ENCODE measurements at regions not wholly inside any gene's neighbourhood (a gene's known extent, or its start where the extent isn't known, plus 50 kb on each side); places are given as distances from the start of the nearest gene placed in this dataset.

DNA sequence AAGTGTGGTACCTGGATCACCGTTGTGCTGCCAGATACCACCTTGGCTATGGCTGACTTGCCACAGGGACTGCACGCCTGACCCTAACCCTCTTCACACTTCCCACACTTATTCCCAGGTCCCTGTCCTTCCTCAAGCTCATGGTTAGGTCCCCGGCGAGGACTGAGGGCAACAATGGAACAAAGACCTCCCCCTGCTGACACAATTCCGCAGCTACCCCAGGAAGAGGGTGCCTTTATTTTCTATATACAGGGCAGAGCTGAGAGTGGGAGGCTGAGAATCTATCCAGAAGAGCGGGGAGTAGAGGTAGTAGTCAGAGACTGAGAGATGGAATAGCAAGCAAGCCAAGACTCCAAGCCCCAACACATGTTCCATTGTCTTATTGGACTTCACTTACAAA is 118.1 kb upstream of the SEM1 start:
- Histone ChIP-seq H3K79me1 (ENCODE audit: low read depth in 1 of 2, low read length in 2 of 2) (no peaks in the 10 kb centered on the region), H4K5ac (ENCODE audit: low read depth, low read length) (no peak overlapping the region), H3K18ac (ENCODE audit: low read depth, low read length) (no peak overlapping the region), H2AK5ac (ENCODE audit: low read depth, low read length) (no peak overlapping the region), H4K20me1 (ENCODE audit: insufficient read depth, low read length) (no peaks in the 10 kb centered on the region), H2AK9ac (replicated peaks; ENCODE audit: low read depth, low read length, poor library complexity) (no peak overlapping the region), H3K4me1 (ENCODE audit: control insufficient read depth, insufficient read depth, low read length) (no peaks in the 10 kb centered on the region), H3K14ac (replicated peaks; ENCODE audit: low read depth, low read length) (no peak overlapping the region), H3K27me3 (ENCODE audit: control insufficient read depth, insufficient read depth, low read length) (no peaks in the 10 kb centered on the region), H4K91ac (ENCODE audit: insufficient read depth, low read depth, low read length) (no peak overlapping the region), H3K4me3 (ENCODE audit: insufficient read depth, low read depth, low read length) (no peak overlapping the region), H2AFZ (replicated peaks; ENCODE audit: low read length, poor library complexity) (no peak overlapping the region), H2BK120ac (ENCODE audit: low read depth, low read length) (no peak overlapping the region), H3K23ac (ENCODE audit: low read depth, low read length) (no peak overlapping the region), H3K4me2 (ENCODE audit: low read depth, low read length) (no peak overlapping the region), H2BK20ac (ENCODE audit: low read depth, low read length) (no peak overlapping the region), H3K56ac (ENCODE audit: extremely low read depth, insufficient read depth, low read length) (no peak overlapping the region), H3K9ac (ENCODE audit: low read depth, low read length) (no peak overlapping the region), H2BK5ac (ENCODE audit: low read depth, low read length, poor library complexity, severe bottlenecking) (no peak overlapping the region), H2BK15ac (ENCODE audit: low read depth, low read length) (no peak overlapping the region), H3K36me3 (ENCODE audit: control insufficient read depth, insufficient read depth, low read length) (no peaks in the 10 kb centered on the region), H3K9me1 (ENCODE audit: insufficient read depth, low read length) (no peaks in the 10 kb centered on the region), H3K4ac (ENCODE audit: low read depth, low read length) (no peak overlapping the region), H3K27ac (ENCODE audit: insufficient read depth, low read length) (no peak overlapping the region), H4K8ac (ENCODE audit: low read depth in 2 of 2, low read length in 2 of 2) (no peak overlapping the region), H3K9me3 (ENCODE audit: control insufficient read depth, insufficient read depth, low read length) (no peaks in the 10 kb centered on the region; the same call in 1 of the 2 replicates)
- in situ Hi-C loops (cut with MboI; ENCODE audit: low sequenced_read_pairs), result no loop called here
- CTCF ChIA-PET, result interaction anchor here (0.6 kb wide), 1 partner anchor 29 kb away, joined by 4 read pairs; no protein-coding TSS in a partner anchor
- TF ChIP-seq SMC3 (IDR thresholded peaks at IDR 0.05; ENCODE audit: low read depth, low read length) (no peak), FOS (IDR thresholded peaks at IDR 0.05; ENCODE audit: low read depth, low read length) (no peak), MXI1 (IDR thresholded peaks at IDR 0.05; ENCODE audit: borderline replicate concordance, low read depth, low read length) (no peak), CEBPB (IDR thresholded peaks at IDR 0.05; ENCODE audit: low read depth, low read length) (no peak), NFE2L2 (IDR thresholded peaks at IDR 0.05; ENCODE audit: low read depth, low read length) (no peak), RCOR1 (IDR thresholded peaks at IDR 0.05; ENCODE audit: insufficient replicate concordance, low read length) (no peak), BHLHE40 (IDR thresholded peaks at IDR 0.05; ENCODE audit: low read depth, low read length) (no peak), POLR2A (IDR thresholded peaks at IDR 0.05; ENCODE audit: low read depth, low read length) (no peak), MAFK (IDR thresholded peaks at IDR 0.05; ENCODE audit: low read depth, low read length) (no peak), RFX5 (IDR thresholded peaks at IDR 0.05; ENCODE audit: low read depth, low read length) (no peak), MAZ (IDR thresholded peaks at IDR 0.05; ENCODE audit: borderline replicate concordance, low read depth, low read length) (no peak), CHD1 (IDR thresholded peaks at IDR 0.05; ENCODE audit: low read depth, low read length) (no peak), RAD21 (IDR thresholded peaks at IDR 0.05; ENCODE audit: low read length) (no peak)
- TF ChIP-seq, protein P1, sequence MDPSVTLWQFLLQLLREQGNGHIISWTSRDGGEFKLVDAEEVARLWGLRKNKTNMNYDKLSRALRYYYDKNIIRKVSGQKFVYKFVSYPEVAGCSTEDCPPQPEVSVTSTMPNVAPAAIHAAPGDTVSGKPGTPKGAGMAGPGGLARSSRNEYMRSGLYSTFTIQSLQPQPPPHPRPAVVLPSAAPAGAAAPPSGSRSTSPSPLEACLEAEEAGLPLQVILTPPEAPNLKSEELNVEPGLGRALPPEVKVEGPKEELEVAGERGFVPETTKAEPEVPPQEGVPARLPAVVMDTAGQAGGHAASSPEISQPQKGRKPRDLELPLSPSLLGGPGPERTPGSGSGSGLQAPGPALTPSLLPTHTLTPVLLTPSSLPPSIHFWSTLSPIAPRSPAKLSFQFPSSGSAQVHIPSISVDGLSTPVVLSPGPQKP (IDR thresholded peaks at IDR 0.05; ENCODE audit: borderline replicate concordance, low read depth, low read length), result no peak
- TF ChIP-seq, protein P2, sequence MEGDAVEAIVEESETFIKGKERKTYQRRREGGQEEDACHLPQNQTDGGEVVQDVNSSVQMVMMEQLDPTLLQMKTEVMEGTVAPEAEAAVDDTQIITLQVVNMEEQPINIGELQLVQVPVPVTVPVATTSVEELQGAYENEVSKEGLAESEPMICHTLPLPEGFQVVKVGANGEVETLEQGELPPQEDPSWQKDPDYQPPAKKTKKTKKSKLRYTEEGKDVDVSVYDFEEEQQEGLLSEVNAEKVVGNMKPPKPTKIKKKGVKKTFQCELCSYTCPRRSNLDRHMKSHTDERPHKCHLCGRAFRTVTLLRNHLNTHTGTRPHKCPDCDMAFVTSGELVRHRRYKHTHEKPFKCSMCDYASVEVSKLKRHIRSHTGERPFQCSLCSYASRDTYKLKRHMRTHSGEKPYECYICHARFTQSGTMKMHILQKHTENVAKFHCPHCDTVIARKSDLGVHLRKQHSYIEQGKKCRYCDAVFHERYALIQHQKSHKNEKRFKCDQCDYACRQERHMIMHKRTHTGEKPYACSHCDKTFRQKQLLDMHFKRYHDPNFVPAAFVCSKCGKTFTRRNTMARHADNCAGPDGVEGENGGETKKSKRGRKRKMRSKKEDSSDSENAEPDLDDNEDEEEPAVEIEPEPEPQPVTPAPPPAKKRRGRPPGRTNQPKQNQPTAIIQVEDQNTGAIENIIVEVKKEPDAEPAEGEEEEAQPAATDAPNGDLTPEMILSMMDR (conservative IDR thresholded peaks at IDR 0.05; ENCODE audit: low read depth, low read length), result no peak
- TF ChIP-seq, protein P3, sequence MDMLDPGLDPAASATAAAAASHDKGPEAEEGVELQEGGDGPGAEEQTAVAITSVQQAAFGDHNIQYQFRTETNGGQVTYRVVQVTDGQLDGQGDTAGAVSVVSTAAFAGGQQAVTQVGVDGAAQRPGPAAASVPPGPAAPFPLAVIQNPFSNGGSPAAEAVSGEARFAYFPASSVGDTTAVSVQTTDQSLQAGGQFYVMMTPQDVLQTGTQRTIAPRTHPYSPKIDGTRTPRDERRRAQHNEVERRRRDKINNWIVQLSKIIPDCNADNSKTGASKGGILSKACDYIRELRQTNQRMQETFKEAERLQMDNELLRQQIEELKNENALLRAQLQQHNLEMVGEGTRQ (IDR thresholded peaks at IDR 0.05; ENCODE audit: low read depth, low read length), result no peak
- dilution Hi-C loops (cut with HindIII; ENCODE audit: low sequenced_read_pairs, unreplicated experiment), result no loop called here
- no TSS peak for BruUV-seq (replicated peaks)
- intact Hi-C loops (cut with micrococcal nuclease), result no loop called here
- ATAC-seq (ENCODE audit: low read depth) (no peak), DNase-seq (no peak)
- no CpG with 5 or more reads among the region's 6 CpGs for WGBS, 2 experiments (ENCODE audit: extremely low coverage in 2 of 2, insufficient read length in 1 of 2)
- POLR2A ChIA-PET (ENCODE audit: unreplicated experiment), result no interaction called here
